ENCODE measurements at regions not wholly inside any gene's neighbourhood (a gene's known extent, or its start where the extent isn't known, plus 50 kb on each side); places are given as distances from the start of the nearest gene placed in this dataset.

DNA sequence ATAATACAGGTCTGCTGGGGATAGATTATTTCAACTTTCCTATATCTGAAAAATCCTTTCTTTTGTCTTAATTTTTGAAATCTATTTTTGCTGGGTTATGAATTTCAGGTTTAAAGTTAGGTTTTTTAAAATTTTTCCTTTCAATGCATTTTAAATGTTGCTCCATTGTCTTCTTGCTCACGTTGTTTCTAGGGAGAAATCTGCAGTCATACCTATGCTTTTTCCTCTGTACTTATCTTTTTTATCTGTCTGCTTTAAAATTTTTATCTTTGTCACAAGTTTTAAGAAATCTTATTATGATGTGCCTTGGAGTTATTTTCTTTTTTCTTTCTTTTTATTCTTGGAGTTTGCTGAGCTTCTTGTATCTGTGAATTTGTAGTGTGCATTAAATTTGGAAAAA lies 412.0 kb upstream of the KIF2A start:
- no peak for DNase-seq
- ChIA-PET CTCF (no interaction called here), POLR2A (no interaction called here)
- Histone ChIP-seq H3K4me2 (no peak overlapping the region), H3K27ac (ENCODE audit: low read depth in 2 of 2, low read length in 1 of 2) (no peak overlapping the region), H3K9me3 (peaks cover 7% of the 10 kb centered on the region; the same call in 1 of the 2 replicates), H3K4me1 (ENCODE audit: control insufficient read depth in 1 of 2, insufficient read depth in 2 of 2, low read depth in 1 of 2, low read length in 1 of 2) (no peaks in the 10 kb centered on the region), H3K79me2 (ENCODE audit: insufficient read depth) (no peaks in the 10 kb centered on the region), H3K27me3 (ENCODE audit: insufficient read depth) (no peaks in the 10 kb centered on the region), H3K4me3 (ENCODE audit: low read depth in 2 of 2, low read length in 1 of 2) (no peak overlapping the region), H4K20me1 (ENCODE audit: insufficient read depth) (no peaks in the 10 kb centered on the region), H3K36me3 (replicated peaks in 1 of 2; ENCODE audit: control insufficient read depth in 1 of 2, insufficient read depth in 2 of 2, low read length in 1 of 2) (no peaks in the 10 kb centered on the region), H3F3A (replicated peaks; ENCODE audit: insufficient read depth) (no peaks in the 10 kb centered on the region), H3K9me2 (no peaks in the 10 kb centered on the region), H3K9ac (no peak overlapping the region), H2AFZ (ENCODE audit: low read depth) (no peak overlapping the region)
- TF ChIP-seq, protein P1, sequence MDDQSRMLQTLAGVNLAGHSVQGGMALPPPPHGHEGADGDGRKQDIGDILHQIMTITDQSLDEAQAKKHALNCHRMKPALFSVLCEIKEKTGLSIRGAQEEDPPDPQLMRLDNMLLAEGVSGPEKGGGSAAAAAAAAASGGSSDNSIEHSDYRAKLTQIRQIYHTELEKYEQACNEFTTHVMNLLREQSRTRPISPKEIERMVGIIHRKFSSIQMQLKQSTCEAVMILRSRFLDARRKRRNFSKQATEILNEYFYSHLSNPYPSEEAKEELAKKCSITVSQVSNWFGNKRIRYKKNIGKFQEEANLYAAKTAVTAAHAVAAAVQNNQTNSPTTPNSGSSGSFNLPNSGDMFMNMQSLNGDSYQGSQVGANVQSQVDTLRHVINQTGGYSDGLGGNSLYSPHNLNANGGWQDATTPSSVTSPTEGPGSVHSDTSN (IDR thresholded peaks at IDR 0.05) = no peak
- TF ChIP-seq, protein P2, sequence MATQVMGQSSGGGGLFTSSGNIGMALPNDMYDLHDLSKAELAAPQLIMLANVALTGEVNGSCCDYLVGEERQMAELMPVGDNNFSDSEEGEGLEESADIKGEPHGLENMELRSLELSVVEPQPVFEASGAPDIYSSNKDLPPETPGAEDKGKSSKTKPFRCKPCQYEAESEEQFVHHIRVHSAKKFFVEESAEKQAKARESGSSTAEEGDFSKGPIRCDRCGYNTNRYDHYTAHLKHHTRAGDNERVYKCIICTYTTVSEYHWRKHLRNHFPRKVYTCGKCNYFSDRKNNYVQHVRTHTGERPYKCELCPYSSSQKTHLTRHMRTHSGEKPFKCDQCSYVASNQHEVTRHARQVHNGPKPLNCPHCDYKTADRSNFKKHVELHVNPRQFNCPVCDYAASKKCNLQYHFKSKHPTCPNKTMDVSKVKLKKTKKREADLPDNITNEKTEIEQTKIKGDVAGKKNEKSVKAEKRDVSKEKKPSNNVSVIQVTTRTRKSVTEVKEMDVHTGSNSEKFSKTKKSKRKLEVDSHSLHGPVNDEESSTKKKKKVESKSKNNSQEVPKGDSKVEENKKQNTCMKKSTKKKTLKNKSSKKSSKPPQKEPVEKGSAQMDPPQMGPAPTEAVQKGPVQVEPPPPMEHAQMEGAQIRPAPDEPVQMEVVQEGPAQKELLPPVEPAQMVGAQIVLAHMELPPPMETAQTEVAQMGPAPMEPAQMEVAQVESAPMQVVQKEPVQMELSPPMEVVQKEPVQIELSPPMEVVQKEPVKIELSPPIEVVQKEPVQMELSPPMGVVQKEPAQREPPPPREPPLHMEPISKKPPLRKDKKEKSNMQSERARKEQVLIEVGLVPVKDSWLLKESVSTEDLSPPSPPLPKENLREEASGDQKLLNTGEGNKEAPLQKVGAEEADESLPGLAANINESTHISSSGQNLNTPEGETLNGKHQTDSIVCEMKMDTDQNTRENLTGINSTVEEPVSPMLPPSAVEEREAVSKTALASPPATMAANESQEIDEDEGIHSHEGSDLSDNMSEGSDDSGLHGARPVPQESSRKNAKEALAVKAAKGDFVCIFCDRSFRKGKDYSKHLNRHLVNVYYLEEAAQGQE (IDR thresholded peaks at IDR 0.05; ENCODE audit: low read depth, low read length) = no peak
- TF ChIP-seq NFIC (IDR thresholded peaks at IDR 0.05; ENCODE audit: borderline replicate concordance) (no peak), MXI1 (IDR thresholded peaks at IDR 0.05; ENCODE audit: low read depth, low read length) (no peak), GATA2 (CRISPR knock-in tag; IDR thresholded peaks at IDR 0.05) (no peak), FOXM1 (IDR thresholded peaks at IDR 0.05; ENCODE audit: low read depth) (no peak), NRF1 (IDR thresholded peaks at IDR 0.05; ENCODE audit: low read depth, low read length) (no peak), RCOR1 (IDR thresholded peaks at IDR 0.05; ENCODE audit: low read length) (no peak), TEAD4 (IDR thresholded peaks at IDR 0.05; ENCODE audit: borderline replicate concordance, insufficient read depth) (no peak), RFX5 (IDR thresholded peaks at IDR 0.05; ENCODE audit: low read length) (no peak), JUND (IDR thresholded peaks at IDR 0.05) (no peak), SMC3 (IDR thresholded peaks at IDR 0.05; ENCODE audit: low read depth, low read length) (no peak), MEF2A (IDR thresholded peaks at IDR 0.05; ENCODE audit: borderline replicate concordance, low read depth) (no peak), ZBTB33 (IDR thresholded peaks at IDR 0.05; ENCODE audit: borderline replicate concordance, low read depth) (no peak), RAD21 (IDR thresholded peaks at IDR 0.05; ENCODE audit: low read length) (no peak), EZH2phosphoT487 (IDR thresholded peaks at IDR 0.05; ENCODE audit: borderline replicate concordance, low read depth) (no peak), MAX (IDR thresholded peaks at IDR 0.05; ENCODE audit: low read depth) (no peak), USF1 (IDR thresholded peaks at IDR 0.05; ENCODE audit: borderline replicate concordance, low read depth) (no peak)
- TF ChIP-seq, protein P3, sequence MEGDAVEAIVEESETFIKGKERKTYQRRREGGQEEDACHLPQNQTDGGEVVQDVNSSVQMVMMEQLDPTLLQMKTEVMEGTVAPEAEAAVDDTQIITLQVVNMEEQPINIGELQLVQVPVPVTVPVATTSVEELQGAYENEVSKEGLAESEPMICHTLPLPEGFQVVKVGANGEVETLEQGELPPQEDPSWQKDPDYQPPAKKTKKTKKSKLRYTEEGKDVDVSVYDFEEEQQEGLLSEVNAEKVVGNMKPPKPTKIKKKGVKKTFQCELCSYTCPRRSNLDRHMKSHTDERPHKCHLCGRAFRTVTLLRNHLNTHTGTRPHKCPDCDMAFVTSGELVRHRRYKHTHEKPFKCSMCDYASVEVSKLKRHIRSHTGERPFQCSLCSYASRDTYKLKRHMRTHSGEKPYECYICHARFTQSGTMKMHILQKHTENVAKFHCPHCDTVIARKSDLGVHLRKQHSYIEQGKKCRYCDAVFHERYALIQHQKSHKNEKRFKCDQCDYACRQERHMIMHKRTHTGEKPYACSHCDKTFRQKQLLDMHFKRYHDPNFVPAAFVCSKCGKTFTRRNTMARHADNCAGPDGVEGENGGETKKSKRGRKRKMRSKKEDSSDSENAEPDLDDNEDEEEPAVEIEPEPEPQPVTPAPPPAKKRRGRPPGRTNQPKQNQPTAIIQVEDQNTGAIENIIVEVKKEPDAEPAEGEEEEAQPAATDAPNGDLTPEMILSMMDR (IDR thresholded peaks at IDR 0.05) = no peak
- TF ChIP-seq, protein P4, sequence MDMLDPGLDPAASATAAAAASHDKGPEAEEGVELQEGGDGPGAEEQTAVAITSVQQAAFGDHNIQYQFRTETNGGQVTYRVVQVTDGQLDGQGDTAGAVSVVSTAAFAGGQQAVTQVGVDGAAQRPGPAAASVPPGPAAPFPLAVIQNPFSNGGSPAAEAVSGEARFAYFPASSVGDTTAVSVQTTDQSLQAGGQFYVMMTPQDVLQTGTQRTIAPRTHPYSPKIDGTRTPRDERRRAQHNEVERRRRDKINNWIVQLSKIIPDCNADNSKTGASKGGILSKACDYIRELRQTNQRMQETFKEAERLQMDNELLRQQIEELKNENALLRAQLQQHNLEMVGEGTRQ (IDR thresholded peaks at IDR 0.05; ENCODE audit: borderline replicate concordance, low read depth, low read length) = no peak
- WGBS (ENCODE audit: low lambda C conversion rate) = 0% methylated on average over 1 of the region's 1 CpG
